Calu3 (cell line): ENCODE measurements at regions not wholly inside any gene's neighbourhood (a gene's known extent, or its start where the extent isn't known, plus 50 kb on each side); places are given as distances from the start of the nearest gene placed in this dataset.

Experiments used
- BruUV-seq: library from RNA; stranded (reverse); fragments of 400-500 nt; replicated peaks from 2 replicates; lab custom pipeline; 2021; lab: Mats Ljungman, UMichigan
- CTCF ChIA-PET: fragments of 300-600 bp; sonication (Branson Sonifier 250); formaldehyde crosslinking; loops from one replicate; lab custom pipeline; 2022; ENCODE audit warnings: antibody characterized with exemption; lab: Charles Lee
- DNase-seq: peaks from one replicate; pipeline ENCODE4 v3.0.0; 2022
- H3K27ac Mint-ChIP-seq: one replicate; pipeline ENCODE4 v1.8.0; 2022; ENCODE audit warnings: mixed read lengths; ENCODE audit not compliant: unreplicated experiment
- H3K27me3 Mint-ChIP-seq: one replicate; pipeline ENCODE4 v1.8.0; 2022; ENCODE audit warnings: mixed read lengths; ENCODE audit not compliant: unreplicated experiment
- H3K36me3 Mint-ChIP-seq: one replicate; pipeline ENCODE4 v1.8.0; 2022; ENCODE audit warnings: mild to moderate bottlenecking, moderate library complexity, mixed read lengths; ENCODE audit not compliant: insufficient read depth, unreplicated experiment
- H3K4me1 Mint-ChIP-seq: one replicate; pipeline ENCODE4 v1.8.0; 2022; ENCODE audit warnings: mild to moderate bottlenecking, low read depth, mixed read lengths; ENCODE audit not compliant: unreplicated experiment
- H3K4me3 Mint-ChIP-seq: one replicate; pipeline ENCODE4 v1.8.0; 2022; ENCODE audit warnings: mild to moderate bottlenecking, low read depth, moderate library complexity, mixed read lengths; ENCODE audit not compliant: unreplicated experiment
- H3K9me3 Mint-ChIP-seq: one replicate; pipeline ENCODE4 v1.8.0; 2022; ENCODE audit warnings: low read depth, mixed read lengths; ENCODE audit not compliant: unreplicated experiment
- intact Hi-C: fragments of 100-400 bp; cut with micrococcal nuclease; formaldehyde crosslinking; loops from one replicate; pipeline ENCODE4 v1.10.0; 2022; ENCODE audit not compliant: unreplicated experiment
- TF ChIP-seq, protein P1 (sequence below): fragments of 200-600 bp; IDR thresholded peaks from one replicate; pipeline ENCODE4 v1.8.0; 2022; ENCODE audit warnings: antibody characterized with exemption; ENCODE audit not compliant: unreplicated experiment

DNA sequence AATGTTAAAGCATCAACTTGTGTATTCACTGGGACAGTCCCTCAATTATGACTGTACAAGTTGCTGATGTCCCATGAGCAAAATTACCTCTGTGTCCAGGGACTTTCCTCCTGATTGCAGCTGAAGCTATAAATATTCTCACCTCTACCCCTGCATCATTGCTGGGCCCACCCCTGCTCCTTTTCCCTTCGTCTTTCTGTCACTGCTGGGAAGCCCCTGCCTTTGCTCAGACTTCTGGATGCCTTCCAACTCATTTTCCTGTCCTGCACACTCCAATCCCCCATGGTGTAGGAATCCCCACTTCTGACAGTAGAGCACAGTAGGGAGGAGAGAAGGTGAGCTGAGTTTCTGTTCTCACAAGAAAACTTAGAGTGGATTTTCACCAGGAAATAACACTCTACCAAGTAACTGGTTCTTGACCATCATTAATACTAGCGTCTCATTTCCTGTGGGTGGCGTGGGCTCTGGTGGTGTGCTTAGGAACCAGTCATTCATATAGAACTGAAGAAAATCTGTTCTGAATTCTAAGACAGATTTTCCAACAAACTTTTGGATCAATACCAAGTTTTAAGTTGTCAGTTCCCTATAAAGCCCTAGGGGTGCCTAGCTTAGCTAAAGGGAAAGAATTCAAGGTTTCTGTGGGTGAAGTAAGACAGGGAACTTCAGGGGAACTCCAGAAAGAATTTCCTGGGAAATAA is 136.2 kb upstream of the MED14 start:
- DNase-seq = no peak
- Mint-ChIP-seq H3K4me1 (peaks cover 22% of the 10 kb centered on the region), H3K36me3 (no peaks in the 10 kb centered on the region), H3K4me3 (no peak overlapping the region), H3K27ac (no peak overlapping the region), H3K27me3 (no peaks in the 10 kb centered on the region), H3K9me3 (peaks cover under 1% of the 10 kb centered on the region)
- TF ChIP-seq, protein P1, sequence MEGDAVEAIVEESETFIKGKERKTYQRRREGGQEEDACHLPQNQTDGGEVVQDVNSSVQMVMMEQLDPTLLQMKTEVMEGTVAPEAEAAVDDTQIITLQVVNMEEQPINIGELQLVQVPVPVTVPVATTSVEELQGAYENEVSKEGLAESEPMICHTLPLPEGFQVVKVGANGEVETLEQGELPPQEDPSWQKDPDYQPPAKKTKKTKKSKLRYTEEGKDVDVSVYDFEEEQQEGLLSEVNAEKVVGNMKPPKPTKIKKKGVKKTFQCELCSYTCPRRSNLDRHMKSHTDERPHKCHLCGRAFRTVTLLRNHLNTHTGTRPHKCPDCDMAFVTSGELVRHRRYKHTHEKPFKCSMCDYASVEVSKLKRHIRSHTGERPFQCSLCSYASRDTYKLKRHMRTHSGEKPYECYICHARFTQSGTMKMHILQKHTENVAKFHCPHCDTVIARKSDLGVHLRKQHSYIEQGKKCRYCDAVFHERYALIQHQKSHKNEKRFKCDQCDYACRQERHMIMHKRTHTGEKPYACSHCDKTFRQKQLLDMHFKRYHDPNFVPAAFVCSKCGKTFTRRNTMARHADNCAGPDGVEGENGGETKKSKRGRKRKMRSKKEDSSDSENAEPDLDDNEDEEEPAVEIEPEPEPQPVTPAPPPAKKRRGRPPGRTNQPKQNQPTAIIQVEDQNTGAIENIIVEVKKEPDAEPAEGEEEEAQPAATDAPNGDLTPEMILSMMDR = no peak
- CTCF ChIA-PET = no interaction called here
- intact Hi-C loops = no loop called here
- no TSS peak for BruUV-seq

DNA sequence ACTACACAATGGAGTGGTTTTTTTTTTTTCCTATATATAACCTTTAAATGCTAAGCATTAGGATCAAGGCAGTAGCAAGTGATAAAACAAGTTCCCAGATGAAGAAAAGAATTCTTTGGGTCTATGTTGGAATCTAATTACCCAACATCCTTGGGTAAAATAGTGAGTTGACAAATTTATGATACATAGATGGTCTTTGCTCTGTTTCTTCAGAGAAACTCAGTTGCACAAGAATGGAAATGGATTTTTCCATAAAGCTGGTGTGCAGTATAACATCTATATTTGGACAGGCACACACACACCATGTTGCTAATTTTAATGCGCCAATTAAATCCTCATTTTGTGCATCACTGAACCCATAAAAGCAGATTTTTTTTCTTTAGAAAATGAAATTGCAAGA is 137.0 kb upstream of the MED14 start:
- H3K4me3 Mint-ChIP-seq = no peak overlapping the region
- no peaks in the 10 kb centered on the region for H3K36me3 Mint-ChIP-seq
- BruUV-seq = no TSS peak
- DNase-seq = no peak
- intact Hi-C loops = no loop called here
- no peaks in the 10 kb centered on the region for H3K27me3 Mint-ChIP-seq
- no peak overlapping the region for H3K27ac Mint-ChIP-seq
- H3K9me3 Mint-ChIP-seq = no peaks in the 10 kb centered on the region
- TF ChIP-seq, protein P1 = no peak
- CTCF ChIA-PET = no interaction called here
- peaks cover 14% of the 10 kb centered on the region for H3K4me1 Mint-ChIP-seq

DNA sequence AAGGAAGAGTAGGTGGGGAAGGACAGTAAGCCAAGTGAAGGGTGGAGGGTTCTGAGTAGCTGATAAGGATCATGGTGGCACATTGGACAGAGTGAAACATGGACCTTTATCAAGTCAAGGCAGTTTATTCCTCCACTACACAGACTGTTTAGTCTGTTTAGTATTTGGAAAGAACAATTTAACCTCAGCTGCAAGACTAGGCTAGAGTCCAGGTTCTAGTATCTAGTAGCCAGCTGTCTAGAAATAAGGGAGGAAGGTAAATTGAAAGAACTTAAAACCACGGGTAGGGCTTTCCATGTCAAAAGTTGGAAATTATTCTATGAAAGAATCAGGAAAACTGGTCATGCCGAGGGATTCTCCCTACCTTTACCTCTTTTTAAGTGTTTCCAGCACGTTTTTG is 140.1 kb upstream of the MED14 start:
- TF ChIP-seq, protein P1 = no peak
- no peak overlapping the region for H3K27ac Mint-ChIP-seq
- H3K9me3 Mint-ChIP-seq = no peaks in the 10 kb centered on the region
- H3K36me3 Mint-ChIP-seq = no peaks in the 10 kb centered on the region
- no peaks in the 10 kb centered on the region for H3K27me3 Mint-ChIP-seq
- peaks cover 9% of the 10 kb centered on the region for H3K4me1 Mint-ChIP-seq
- intact Hi-C loops = loop anchor here (5.0 kb wide), 1 partner anchor 242 kb away; no protein-coding TSS in a partner anchor
- BruUV-seq = no TSS peak
- CTCF ChIA-PET = no interaction called here
- no peak overlapping the region for H3K4me3 Mint-ChIP-seq
- no peak for DNase-seq

DNA sequence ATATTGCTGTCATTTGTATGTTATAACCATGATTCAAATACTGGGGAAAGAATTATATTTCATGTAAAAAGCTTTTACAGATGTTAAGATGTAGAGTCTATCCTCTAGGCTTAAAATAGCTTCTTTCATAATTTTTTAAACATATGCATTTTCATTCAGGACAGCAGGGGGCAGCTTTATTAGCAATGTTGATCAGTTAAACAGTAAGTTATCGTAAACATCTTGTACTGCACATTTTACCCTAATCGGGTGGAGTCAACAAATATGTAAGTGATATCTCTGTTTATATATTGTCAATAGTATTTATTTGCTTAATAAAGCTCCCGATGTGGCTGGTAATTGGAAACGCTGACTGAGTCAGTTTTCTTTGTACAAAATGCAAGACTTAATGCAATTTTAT is 142.5 kb upstream of the MED14 start:
- CTCF ChIA-PET = interaction anchor here (1.5 kb wide), 1 partner anchor 237 kb away, joined by 13 read pairs; no protein-coding TSS in a partner anchor
- no peak overlapping the region for H3K4me3 Mint-ChIP-seq
- no TSS peak for BruUV-seq
- H3K36me3 Mint-ChIP-seq = no peaks in the 10 kb centered on the region
- TF ChIP-seq, protein P1 = peak; percentile 27
- no peak overlapping the region for H3K27ac Mint-ChIP-seq
- H3K9me3 Mint-ChIP-seq = no peaks in the 10 kb centered on the region
- peak; percentile 8 for DNase-seq
- intact Hi-C loops = loop anchor here (2.0 to 5.0 kb wide), 2 partner anchors 45 to 239 kb away; no protein-coding TSS in a partner anchor
- no peaks in the 10 kb centered on the region for H3K4me1 Mint-ChIP-seq
- H3K27me3 Mint-ChIP-seq = no peaks in the 10 kb centered on the region
